Tibial nerve (tissue), 4 donors: ENCODE measurements at regions not wholly inside any gene's neighbourhood (a gene's known extent, or its start where the extent isn't known, plus 50 kb on each side); places are given as distances from the start of the nearest gene placed in this dataset.

ENCODE experiments used
- CTCF ChIP-seq, 5 experiments: fragments of 200-600 bp in 3 of 5; fragments of 450-650 bp in 2 of 5; sonication (generic) in 3 of 5; IDR thresholded peaks; one replicate each; pipeline ENCODE4 v1.5.1; 2016 to 2019; ENCODE audit warnings: antibody characterized with exemption in 5 of 5, mild to moderate bottlenecking in 3 of 5, moderate library complexity in 2 of 5
- EP300 ChIP-seq, 2 donors: sonication (generic); formaldehyde crosslinking; IDR thresholded peaks; one replicate each; pipeline ENCODE4 v1.6.1; 2017; ENCODE audit warnings: antibody characterized with exemption in 2 of 2, mild to moderate bottlenecking in 1 of 2
- POLR2A ChIP-seq, 2 donors: fragments of 450-650 bp; IDR thresholded peaks; one replicate each; pipeline ENCODE4 v1.6.1; 2017; ENCODE audit warnings: antibody characterized with exemption in 2 of 2, mild to moderate bottlenecking in 2 of 2, moderate library complexity in 2 of 2

- TF ChIP-seq CTCF (IDR thresholded peaks at IDR 0.05) (no peak), POLR2A (IDR thresholded peaks at IDR 0.05) (no peak), EP300 (IDR thresholded peaks at IDR 0.05) (no peak)
Observed at GRCh38 chr19:28199323-28199722, 1013.6 kb downstream of the UQCRFS1 start.
